DND-41 (cell line): ENCODE measurements at regions not wholly inside any gene's neighbourhood (a gene's known extent, or its start where the extent isn't known, plus 50 kb on each side); places are given as distances from the start of the nearest gene placed in this dataset.

ENCODE experiments used
- EZH2 ChIP-seq: IDR thresholded peaks from 3 replicates; pipeline ENCODE4 v1.6.1; 2012; ENCODE audit warnings: borderline replicate concordance, low read depth, mild to moderate bottlenecking, moderate library complexity, low read length, inconsistent platforms; ENCODE audit not compliant: severe bottlenecking
- TF ChIP-seq, protein P1 (sequence below): IDR thresholded peaks from 2 replicates; pipeline ENCODE4 v1.5.1; 2012; ENCODE audit warnings: borderline replicate concordance, low read length, moderate library complexity, mild to moderate bottlenecking; ENCODE audit not compliant: poor library complexity, severe bottlenecking; ENCODE audit errors: extremely low read depth

GRCh38 chr1:30041741-30042437, 681.5 kb downstream of the MATN1 start:
- TF ChIP-seq EZH2: no peak
- TF ChIP-seq, protein P1, sequence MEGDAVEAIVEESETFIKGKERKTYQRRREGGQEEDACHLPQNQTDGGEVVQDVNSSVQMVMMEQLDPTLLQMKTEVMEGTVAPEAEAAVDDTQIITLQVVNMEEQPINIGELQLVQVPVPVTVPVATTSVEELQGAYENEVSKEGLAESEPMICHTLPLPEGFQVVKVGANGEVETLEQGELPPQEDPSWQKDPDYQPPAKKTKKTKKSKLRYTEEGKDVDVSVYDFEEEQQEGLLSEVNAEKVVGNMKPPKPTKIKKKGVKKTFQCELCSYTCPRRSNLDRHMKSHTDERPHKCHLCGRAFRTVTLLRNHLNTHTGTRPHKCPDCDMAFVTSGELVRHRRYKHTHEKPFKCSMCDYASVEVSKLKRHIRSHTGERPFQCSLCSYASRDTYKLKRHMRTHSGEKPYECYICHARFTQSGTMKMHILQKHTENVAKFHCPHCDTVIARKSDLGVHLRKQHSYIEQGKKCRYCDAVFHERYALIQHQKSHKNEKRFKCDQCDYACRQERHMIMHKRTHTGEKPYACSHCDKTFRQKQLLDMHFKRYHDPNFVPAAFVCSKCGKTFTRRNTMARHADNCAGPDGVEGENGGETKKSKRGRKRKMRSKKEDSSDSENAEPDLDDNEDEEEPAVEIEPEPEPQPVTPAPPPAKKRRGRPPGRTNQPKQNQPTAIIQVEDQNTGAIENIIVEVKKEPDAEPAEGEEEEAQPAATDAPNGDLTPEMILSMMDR: no peak
